HEK293 (cell line): ENCODE measurements at regions not wholly inside any gene's neighbourhood (a gene's known extent, or its start where the extent isn't known, plus 50 kb on each side); places are given as distances from the start of the nearest gene placed in this dataset.

Source experiments
- CTCF ChIA-PET: fragments of 350-600 bp; formaldehyde crosslinking; extraction: SDS; loops from one replicate; lab custom pipeline; 2021; ENCODE audit warnings: antibody characterized with exemption; lab: Yijun Ruan, JAX
- POLR2A ChIA-PET: fragments of 300-600 bp; formaldehyde crosslinking; extraction: SDS; loops from one replicate; lab custom pipeline; 2020; ENCODE audit warnings: antibody characterized with exemption, inconsistent platforms; lab: Yijun Ruan, JAX
- H3K27ac ChIP-seq: fragments of 200-500 bp; sonication (Bioruptor generic); 2 replicates; pipeline ENCODE4 v1.5.1; 2014; ENCODE audit warnings: low read depth, low read length, control low read depth, inconsistent platforms; ENCODE audit errors: extremely low read depth
- H3K36me3 ChIP-seq, 2 experiments: fragments of 200-500 bp in 1 of 2; sonication (Bioruptor generic) in 1 of 2; 1 replicate in 1 of 2; 2 replicates in 1 of 2; pipeline ENCODE4 v1.5.1; 2014 to 2017; ENCODE audit warnings: inconsistent platforms in 2 of 2, low read length in 2 of 2; ENCODE audit not compliant: control insufficient read depth in 2 of 2, insufficient read depth in 1 of 2
- H3K4me1 ChIP-seq: fragments of 200-500 bp; sonication (Bioruptor generic); 2 replicates; pipeline ENCODE4 v1.5.1; 2014; ENCODE audit warnings: mild to moderate bottlenecking, low read length, inconsistent platforms; ENCODE audit not compliant: control insufficient read depth, insufficient read depth
- H3K4me3 ChIP-seq: 2 replicates; pipeline ENCODE4 v1.5.1; 2011; ENCODE audit warnings: low read depth, mild to moderate bottlenecking, control low read depth, low read length, moderate library complexity
- H3K9me3 ChIP-seq: fragments of 200-500 bp; sonication (Bioruptor generic); 2 replicates; pipeline ENCODE4 v1.5.1; 2014; ENCODE audit warnings: low read depth, low read length, inconsistent platforms; ENCODE audit not compliant: control insufficient read depth, insufficient read depth
- GLI2 ChIP-seq: fragments of 450-650 bp; formaldehyde crosslinking; IDR thresholded peaks from 2 replicates; pipeline ENCODE4; 2017; ENCODE audit warnings: missing biosample characterization, missing genetic modification characterization, low read depth, borderline replicate concordance
- GLIS1 ChIP-seq: fragments of 450-650 bp; formaldehyde crosslinking; IDR thresholded peaks from 2 replicates; pipeline ENCODE4 v1.5.1; 2016; ENCODE audit warnings: missing biosample characterization, missing genetic modification characterization
- HOXC10 ChIP-seq: sonication (generic); formaldehyde crosslinking; IDR thresholded peaks from 2 replicates; pipeline ENCODE4 v1.8.1; 2023; ENCODE audit warnings: mild to moderate bottlenecking, missing genetic modification reagents
- KLF8 ChIP-seq: fragments of 450-650 bp; formaldehyde crosslinking; IDR thresholded peaks from 2 replicates; pipeline ENCODE4 v1.5.1; 2016; ENCODE audit warnings: missing biosample characterization, missing genetic modification characterization
- REPIN1 ChIP-seq: fragments of 450-650 bp; formaldehyde crosslinking; IDR thresholded peaks from 2 replicates; pipeline ENCODE4 v1.5.1; 2017; ENCODE audit warnings: missing biosample characterization, missing genetic modification characterization, low read depth
- YY1 ChIP-seq: fragments of 450-650 bp; formaldehyde crosslinking; IDR thresholded peaks from 2 replicates; pipeline ENCODE4 v1.5.1; 2018; ENCODE audit warnings: missing biosample characterization, missing genetic modification characterization
- ZFHX2 ChIP-seq: fragments of 450-650 bp; formaldehyde crosslinking; conservative IDR thresholded peaks from 2 replicates; pipeline ENCODE4 v1.5.1; 2016; ENCODE audit warnings: missing biosample characterization, missing genetic modification characterization
- ZFP41 ChIP-seq: fragments of 450-650 bp; formaldehyde crosslinking; IDR thresholded peaks from 2 replicates; pipeline ENCODE4 v1.5.1; 2016; ENCODE audit warnings: missing biosample characterization, missing genetic modification characterization, borderline replicate concordance
- ZNF138 ChIP-seq: fragments of 450-650 bp; formaldehyde crosslinking; IDR thresholded peaks from 2 replicates; pipeline ENCODE4 v1.5.1; 2016; ENCODE audit warnings: missing biosample characterization, missing genetic modification characterization, borderline replicate concordance
- ZNF169 ChIP-seq: fragments of 450-650 bp; formaldehyde crosslinking; IDR thresholded peaks from 2 replicates; pipeline ENCODE4 v1.5.1; 2016; ENCODE audit warnings: missing biosample characterization, missing genetic modification characterization
- ZNF223 ChIP-seq: fragments of 450-650 bp; formaldehyde crosslinking; IDR thresholded peaks from 2 replicates; pipeline ENCODE4 v1.5.1; 2016; ENCODE audit warnings: missing biosample characterization, missing genetic modification characterization
- ZNF274 ChIP-seq, 2 experiments: fragments of 200-500 bp in 1 of 2; fragments of 450-650 bp in 1 of 2; sonication (Bioruptor generic) in 1 of 2; formaldehyde crosslinking in 1 of 2; IDR thresholded peaks; 2 replicates each; pipeline versions ENCODE4 v1.5.1 to v1.6.1; 2014 to 2016; ENCODE audit warnings: borderline replicate concordance in 1 of 2, inconsistent platforms in 1 of 2, low read length in 1 of 2, missing biosample characterization in 1 of 2, missing genetic modification characterization in 1 of 2
- ZNF341 ChIP-seq: fragments of 450-650 bp; formaldehyde crosslinking; IDR thresholded peaks from 2 replicates; pipeline ENCODE4; 2016; ENCODE audit warnings: low read depth, missing biosample characterization, missing genetic modification characterization
- ZNF354C ChIP-seq: fragments of 450-650 bp; formaldehyde crosslinking; IDR thresholded peaks from 2 replicates; pipeline ENCODE4 v1.5.1; 2016; ENCODE audit warnings: missing biosample characterization, missing genetic modification characterization, low read depth, borderline replicate concordance
- ZNF426 ChIP-seq: fragments of 450-650 bp; formaldehyde crosslinking; IDR thresholded peaks from 2 replicates; pipeline ENCODE4 v1.5.1; 2017; ENCODE audit warnings: missing biosample characterization, missing genetic modification characterization, mild to moderate bottlenecking, inconsistent platforms, moderate library complexity
- ZNF433 ChIP-seq: fragments of 450-650 bp; formaldehyde crosslinking; IDR thresholded peaks from 2 replicates; pipeline ENCODE4 v1.5.1; 2016; ENCODE audit warnings: missing biosample characterization, missing genetic modification characterization, low read depth
- ZNF449 ChIP-seq: fragments of 450-650 bp; formaldehyde crosslinking; IDR thresholded peaks from 2 replicates; pipeline ENCODE4 v1.5.1; 2017; ENCODE audit warnings: missing biosample characterization, mild to moderate bottlenecking, missing genetic modification characterization, moderate library complexity
- ZNF473 ChIP-seq: fragments of 450-650 bp; formaldehyde crosslinking; IDR thresholded peaks from 2 replicates; pipeline ENCODE4 v1.5.1; 2017; ENCODE audit warnings: missing biosample characterization, missing genetic modification characterization
- ZNF514 ChIP-seq: fragments of 450-650 bp; formaldehyde crosslinking; IDR thresholded peaks from 2 replicates; pipeline ENCODE4 v1.5.1; 2016; ENCODE audit warnings: missing biosample characterization, missing genetic modification characterization
- ZNF521 ChIP-seq: fragments of 450-650 bp; formaldehyde crosslinking; IDR thresholded peaks from 2 replicates; pipeline ENCODE4 v1.5.1; 2017; ENCODE audit warnings: missing biosample characterization, mild to moderate bottlenecking, missing genetic modification characterization
- ZNF544 ChIP-seq: fragments of 450-650 bp; formaldehyde crosslinking; IDR thresholded peaks from 2 replicates; pipeline ENCODE4 v1.5.0; 2017; ENCODE audit warnings: missing biosample characterization, missing genetic modification characterization
- ZNF560 ChIP-seq: fragments of 450-650 bp; formaldehyde crosslinking; IDR thresholded peaks from 2 replicates; pipeline ENCODE4 v1.5.1; 2017; ENCODE audit warnings: missing biosample characterization, missing genetic modification characterization, borderline replicate concordance
- ZNF571 ChIP-seq: fragments of 450-650 bp; formaldehyde crosslinking; IDR thresholded peaks from 2 replicates; pipeline ENCODE4 v1.5.0; 2017; ENCODE audit warnings: missing biosample characterization, missing genetic modification characterization
- ZNF596 ChIP-seq: fragments of 450-650 bp; IDR thresholded peaks from 2 replicates; pipeline ENCODE4 v1.5.0; 2018; ENCODE audit warnings: missing biosample characterization, mild to moderate bottlenecking, missing genetic modification characterization, moderate library complexity
- ZNF624 ChIP-seq: fragments of 450-650 bp; formaldehyde crosslinking; IDR thresholded peaks from 2 replicates; pipeline ENCODE4 v1.5.1; 2017; ENCODE audit warnings: missing biosample characterization, missing genetic modification characterization
- ZNF626 ChIP-seq: fragments of 450-650 bp; sonication (Bioruptor Pico); formaldehyde crosslinking; IDR thresholded peaks from 2 replicates; pipeline ENCODE4 v1.5.1; 2018; ENCODE audit warnings: missing biosample characterization, missing genetic modification characterization, inconsistent platforms
- ZNF701 ChIP-seq: fragments of 450-650 bp; formaldehyde crosslinking; IDR thresholded peaks from 2 replicates; pipeline ENCODE4 v1.5.1; 2016; ENCODE audit warnings: missing biosample characterization, missing genetic modification characterization
- ZSCAN4 ChIP-seq: fragments of 450-650 bp; formaldehyde crosslinking; IDR thresholded peaks from 2 replicates; pipeline ENCODE4 v1.5.1; 2017; ENCODE audit warnings: missing biosample characterization, missing genetic modification characterization
- ZXDB ChIP-seq: fragments of 450-650 bp; formaldehyde crosslinking; IDR thresholded peaks from 2 replicates; pipeline ENCODE4 v1.5.1; 2016; ENCODE audit warnings: missing biosample characterization, missing genetic modification characterization
- TF ChIP-seq, protein P1 (sequence below): fragments of 450-650 bp; formaldehyde crosslinking; IDR thresholded peaks from 2 replicates; pipeline ENCODE4 v1.5.1; 2016; ENCODE audit warnings: missing biosample characterization, missing genetic modification characterization, low read depth
- TF ChIP-seq, protein P2 (sequence below): fragments of 450-650 bp; formaldehyde crosslinking; IDR thresholded peaks from 2 replicates; pipeline ENCODE4 v1.5.1; 2016; ENCODE audit warnings: missing biosample characterization, missing genetic modification characterization
- TF ChIP-seq, protein P3 (sequence below): fragments of 450-650 bp; formaldehyde crosslinking; IDR thresholded peaks from 2 replicates; pipeline ENCODE4 v1.5.1; 2016; ENCODE audit warnings: missing biosample characterization, missing genetic modification characterization

DNA sequence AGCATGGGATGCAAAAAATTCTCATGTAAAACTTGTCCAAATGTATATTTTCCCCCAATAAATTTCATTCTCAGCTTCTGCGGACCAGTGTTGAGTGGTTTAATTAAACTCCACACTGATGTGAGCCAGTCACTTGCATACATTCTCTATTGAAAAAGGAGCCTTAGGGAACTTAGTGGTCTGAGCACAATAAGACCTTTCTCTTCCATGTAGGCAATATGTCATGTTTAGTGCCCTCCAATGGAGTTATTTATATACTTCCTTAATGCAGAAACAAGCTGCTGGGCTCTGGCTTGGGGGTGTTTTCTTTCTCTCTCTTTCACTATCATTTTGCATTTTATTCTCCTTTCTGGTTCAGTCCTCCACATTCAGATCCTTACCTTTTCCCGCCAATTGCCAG, 196.9 kb downstream of the ANAPC10 start:
- Histone ChIP-seq H3K27ac (no peak overlapping the region), H3K4me3 (no peak overlapping the region), H3K4me1 (no peaks in the 10 kb centered on the region), H3K9me3 (no peaks in the 10 kb centered on the region), H3K36me3 (no peaks in the 10 kb centered on the region)
- POLR2A ChIA-PET = no interaction called here
- TF ChIP-seq ZNF544 (tag by site-specific recombination) (no peak), ZNF354C (tag by site-specific recombination) (no peak), ZNF560 (no peak), ZNF571 (tag by site-specific recombination) (no peak), ZNF624 (tag by site-specific recombination) (no peak), ZSCAN4 (tag by site-specific recombination) (no peak), ZFP41 (no peak), ZNF341 (tag by site-specific recombination) (no peak), ZNF596 (tag by site-specific recombination) (no peak), ZNF169 (tag by site-specific recombination) (no peak), ZNF426 (tag by site-specific recombination) (no peak), ZNF701 (tag by site-specific recombination) (no peak), ZNF473 (no peak), KLF8 (tag by site-specific recombination) (no peak), ZNF138 (no peak), YY1 (no peak), ZNF433 (no peak)
- TF ChIP-seq, protein P1, sequence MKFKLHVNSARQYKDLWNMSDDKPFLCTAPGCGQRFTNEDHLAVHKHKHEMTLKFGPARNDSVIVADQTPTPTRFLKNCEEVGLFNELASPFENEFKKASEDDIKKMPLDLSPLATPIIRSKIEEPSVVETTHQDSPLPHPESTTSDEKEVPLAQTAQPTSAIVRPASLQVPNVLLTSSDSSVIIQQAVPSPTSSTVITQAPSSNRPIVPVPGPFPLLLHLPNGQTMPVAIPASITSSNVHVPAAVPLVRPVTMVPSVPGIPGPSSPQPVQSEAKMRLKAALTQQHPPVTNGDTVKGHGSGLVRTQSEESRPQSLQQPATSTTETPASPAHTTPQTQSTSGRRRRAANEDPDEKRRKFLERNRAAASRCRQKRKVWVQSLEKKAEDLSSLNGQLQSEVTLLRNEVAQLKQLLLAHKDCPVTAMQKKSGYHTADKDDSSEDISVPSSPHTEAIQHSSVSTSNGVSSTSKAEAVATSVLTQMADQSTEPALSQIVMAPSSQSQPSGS (tag by site-specific recombination) = no peak
- TF ChIP-seq, protein P2, sequence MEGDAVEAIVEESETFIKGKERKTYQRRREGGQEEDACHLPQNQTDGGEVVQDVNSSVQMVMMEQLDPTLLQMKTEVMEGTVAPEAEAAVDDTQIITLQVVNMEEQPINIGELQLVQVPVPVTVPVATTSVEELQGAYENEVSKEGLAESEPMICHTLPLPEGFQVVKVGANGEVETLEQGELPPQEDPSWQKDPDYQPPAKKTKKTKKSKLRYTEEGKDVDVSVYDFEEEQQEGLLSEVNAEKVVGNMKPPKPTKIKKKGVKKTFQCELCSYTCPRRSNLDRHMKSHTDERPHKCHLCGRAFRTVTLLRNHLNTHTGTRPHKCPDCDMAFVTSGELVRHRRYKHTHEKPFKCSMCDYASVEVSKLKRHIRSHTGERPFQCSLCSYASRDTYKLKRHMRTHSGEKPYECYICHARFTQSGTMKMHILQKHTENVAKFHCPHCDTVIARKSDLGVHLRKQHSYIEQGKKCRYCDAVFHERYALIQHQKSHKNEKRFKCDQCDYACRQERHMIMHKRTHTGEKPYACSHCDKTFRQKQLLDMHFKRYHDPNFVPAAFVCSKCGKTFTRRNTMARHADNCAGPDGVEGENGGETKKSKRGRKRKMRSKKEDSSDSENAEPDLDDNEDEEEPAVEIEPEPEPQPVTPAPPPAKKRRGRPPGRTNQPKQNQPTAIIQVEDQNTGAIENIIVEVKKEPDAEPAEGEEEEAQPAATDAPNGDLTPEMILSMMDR = no peak
- CTCF ChIA-PET = no interaction called here

GRCh38 chr4:144902614-144903013, 195.4 kb downstream of the ANAPC10 start:
- no peak overlapping the region for H3K4me3 ChIP-seq
- ChIA-PET POLR2A (no interaction called here), CTCF (interaction anchor here (0.7 kb wide), 1 partner anchor 159 kb away, joined by 3 read pairs; no protein-coding TSS in a partner anchor)
- no peaks in the 10 kb centered on the region for H3K4me1 ChIP-seq
- H3K27ac ChIP-seq = no peak overlapping the region
- H3K9me3 ChIP-seq = no peaks in the 10 kb centered on the region
- no peaks in the 10 kb centered on the region for H3K36me3 ChIP-seq
- no peak for TF ChIP-seq ZNF596 (tag by site-specific recombination)
- TF ChIP-seq ZNF449 (tag by site-specific recombination) = no peak
- TF ChIP-seq REPIN1 (tag by site-specific recombination) = no peak
- TF ChIP-seq ZNF521 (tag by site-specific recombination) = no peak
- TF ChIP-seq ZNF626 (tag by site-specific recombination) = no peak
- no peak for TF ChIP-seq ZNF223 (tag by site-specific recombination)
- no peak for TF ChIP-seq HOXC10 (CRISPR knock-in tag)
- no peak for TF ChIP-seq ZNF473
- no peak for TF ChIP-seq ZFHX2 (tag by site-specific recombination)
- TF ChIP-seq ZNF274 (IDR thresholded peaks at IDR 0.05; ENCODE audit: low read length) = no peak
- TF ChIP-seq ZNF274 (tag by site-specific recombination; IDR thresholded peaks at IDR 0.05; ENCODE audit: borderline replicate concordance) = no peak
- TF ChIP-seq GLI2 (tag by site-specific recombination) = no peak
- TF ChIP-seq ZXDB = no peak
- TF ChIP-seq, protein P3, sequence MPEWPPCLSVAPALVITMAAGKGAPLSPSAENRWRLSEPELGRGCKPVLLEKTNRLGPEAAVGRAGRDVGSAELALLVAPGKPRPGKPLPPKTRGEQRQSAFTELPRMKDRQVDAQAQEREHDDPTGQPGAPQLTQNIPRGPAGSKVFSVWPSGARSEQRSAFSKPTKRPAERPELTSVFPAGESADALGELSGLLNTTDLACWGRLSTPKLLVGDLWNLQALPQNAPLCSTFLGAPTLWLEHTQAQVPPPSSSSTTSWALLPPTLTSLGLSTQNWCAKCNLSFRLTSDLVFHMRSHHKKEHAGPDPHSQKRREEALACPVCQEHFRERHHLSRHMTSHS (tag by site-specific recombination) = no peak
- TF ChIP-seq GLIS1 (tag by site-specific recombination) = no peak
- TF ChIP-seq ZNF514 (tag by site-specific recombination) = no peak
